CD4-positive, CD25-positive, alpha-beta regulatory T cell (primary cell): ENCODE measurements at regions not wholly inside any gene's neighbourhood (a gene's known extent, or its start where the extent isn't known, plus 50 kb on each side); places are given as distances from the start of the nearest gene placed in this dataset.
"Not testable (repeated sequence)": the region's sequence is repeated elsewhere in the genome, so short reads cannot be mapped to it uniquely, and the experiment has no call there.

Experiments used
- ATAC-seq, 2 donors: fragments of 150-1000 bp; cut with Tn5 transposase; one replicate each; pipeline ENCODE4 v1.10.0; 2021; ENCODE audit warnings: low read depth in 2 of 2, moderate number of reproducible peaks in 2 of 2, moderate library complexity in 1 of 2
- DNase-seq, 3 donors: peaks; one replicate each; pipeline versions ENCODE4 v3.0.0 to v3.0.0-alpha.2; 2012 to 2022; ENCODE audit warnings: mixed read lengths in 1 of 3
- H3K27ac ChIP-seq: one replicate; pipeline ENCODE4 v1.7.0; 2013; ENCODE audit warnings: mild to moderate bottlenecking, low read length; ENCODE audit not compliant: insufficient read depth, poor library complexity, severe bottlenecking
- H3K27me3 ChIP-seq: one replicate; pipeline ENCODE4 v1.7.0; 2013; ENCODE audit warnings: low read length; ENCODE audit not compliant: control insufficient read depth, insufficient read depth
- H3K36me3 ChIP-seq: one replicate; pipeline ENCODE4 v1.7.0; 2013; ENCODE audit warnings: mild to moderate bottlenecking, low read length, moderate library complexity; ENCODE audit not compliant: control insufficient read depth, insufficient read depth
- H3K4me1 ChIP-seq: 2 replicates; pipeline ENCODE4 v1.7.0; 2013; ENCODE audit warnings: mild to moderate bottlenecking, low read length; ENCODE audit not compliant: insufficient read depth, control insufficient read depth, poor library complexity, severe bottlenecking
- H3K4me3 ChIP-seq: one replicate; pipeline ENCODE4 v1.7.0; 2013; ENCODE audit warnings: low read depth, mild to moderate bottlenecking, low read length, moderate library complexity
- H3K9me3 ChIP-seq, 2 experiments: 1 replicate in 1 of 2; 2 replicates in 1 of 2; pipeline ENCODE4 v1.7.0; 2013; ENCODE audit warnings: low read length in 2 of 2, mild to moderate bottlenecking in 1 of 2, moderate library complexity in 1 of 2; ENCODE audit not compliant: control insufficient read depth in 2 of 2
- H3K27ac Mint-ChIP-seq, 3 donors: one replicate each; pipeline ENCODE4 v1.8.0; 2020 to 2022; ENCODE audit warnings: mild to moderate bottlenecking in 3 of 3, mixed read lengths in 3 of 3, moderate library complexity in 2 of 3
- H3K27me3 Mint-ChIP-seq: one replicate; pipeline ENCODE4 v1.8.0; 2022; ENCODE audit warnings: mild to moderate bottlenecking, mixed read lengths
- H3K36me3 Mint-ChIP-seq: one replicate; pipeline ENCODE4 v1.8.0; 2020; ENCODE audit warnings: mixed read lengths
- H3K4me1 Mint-ChIP-seq, 4 donors: one replicate each; pipeline ENCODE4 v1.8.0; 2020 to 2022; ENCODE audit warnings: mixed read lengths in 4 of 4, mild to moderate bottlenecking in 1 of 4
- H3K4me3 Mint-ChIP-seq, 4 donors: one replicate each; pipeline ENCODE4 v1.8.0; 2020 to 2022; ENCODE audit warnings: mild to moderate bottlenecking in 4 of 4, mixed read lengths in 4 of 4, moderate library complexity in 3 of 4
- H3K9me3 Mint-ChIP-seq, 7 donors: one replicate each; pipeline ENCODE4 v1.8.0; 2020 to 2022; ENCODE audit warnings: mixed read lengths in 7 of 7, mild to moderate bottlenecking in 3 of 7, moderate library complexity in 2 of 7

- H3K9me3 Mint-ChIP-seq, result no peaks in the 10 kb centered on the region
- Histone ChIP-seq H3K27me3 (no peaks in the 10 kb centered on the region), H3K4me3 (no peak overlapping the region), H3K27ac (no peak overlapping the region), H3K4me1 (no peaks in the 10 kb centered on the region), H3K36me3 (no peaks in the 10 kb centered on the region), H3K9me3 (no peaks in the 10 kb centered on the region)
- H3K4me3 Mint-ChIP-seq, result no peak overlapping the region
- peaks cover 8% of the 10 kb centered on the region for H3K27me3 Mint-ChIP-seq
- ATAC-seq, result no peak
- peaks cover 13 to 24% (median 16%) of the 10 kb centered on the region in 4 donors for H3K4me1 Mint-ChIP-seq
- no peak overlapping the region for H3K27ac Mint-ChIP-seq
- DNase-seq, result no peak
- no peaks in the 10 kb centered on the region for H3K36me3 Mint-ChIP-seq
Measured at GRCh38 chr5:87030699-87031098, 237.0 kb upstream of the RASA1 start.

- ATAC-seq, result no peak
- no peak overlapping the region for H3K27ac Mint-ChIP-seq
- H3K4me1 ChIP-seq, result no peaks in the 10 kb centered on the region
Measured at GRCh38 chr5:87034557-87034956, 233.1 kb upstream of the RASA1 start.

GRCh38 chr5:87042554-87042953 is 225.1 kb upstream of the RASA1 start:
- DNase-seq (no peak), ATAC-seq (no peak)
- Mint-ChIP-seq H3K36me3 (peaks cover 5% of the 10 kb centered on the region), H3K4me3 (no peak overlapping the region), H3K27me3 (peaks cover 13% of the 10 kb centered on the region), H3K4me1 (no peaks in the 10 kb centered on the region), H3K27ac (no peak overlapping the region), H3K9me3 (peaks cover 0 to 17% (median 6%) of the 10 kb centered on the region in 7 donors)
- Histone ChIP-seq H3K4me3 (no peak overlapping the region), H3K36me3 (no peaks in the 10 kb centered on the region), H3K4me1 (no peaks in the 10 kb centered on the region), H3K9me3 (no peaks in the 10 kb centered on the region), H3K27ac (no peak overlapping the region), H3K27me3 (peaks cover 7% of the 10 kb centered on the region)

More at GRCh38 chr5:87034557-87034956, 233.1 kb upstream of the RASA1 start:
- H3K27ac ChIP-seq, result no peak overlapping the region
- H3K27me3 ChIP-seq, result no peaks in the 10 kb centered on the region
- peaks cover 4 to 14% (median 8%) of the 10 kb centered on the region in 4 donors for H3K4me1 Mint-ChIP-seq
- H3K36me3 Mint-ChIP-seq, result peaks cover 5% of the 10 kb centered on the region
- H3K4me3 ChIP-seq, result no peak overlapping the region
- no peak overlapping the region for H3K4me3 Mint-ChIP-seq
- no peak for DNase-seq
- H3K36me3 ChIP-seq, result no peaks in the 10 kb centered on the region
- H3K9me3 ChIP-seq, result no peaks in the 10 kb centered on the region
- no peaks in the 10 kb centered on the region for H3K27me3 Mint-ChIP-seq
- H3K9me3 Mint-ChIP-seq, result peaks cover 0 to 11% (median 2%) of the 10 kb centered on the region in 7 donors

DNA sequence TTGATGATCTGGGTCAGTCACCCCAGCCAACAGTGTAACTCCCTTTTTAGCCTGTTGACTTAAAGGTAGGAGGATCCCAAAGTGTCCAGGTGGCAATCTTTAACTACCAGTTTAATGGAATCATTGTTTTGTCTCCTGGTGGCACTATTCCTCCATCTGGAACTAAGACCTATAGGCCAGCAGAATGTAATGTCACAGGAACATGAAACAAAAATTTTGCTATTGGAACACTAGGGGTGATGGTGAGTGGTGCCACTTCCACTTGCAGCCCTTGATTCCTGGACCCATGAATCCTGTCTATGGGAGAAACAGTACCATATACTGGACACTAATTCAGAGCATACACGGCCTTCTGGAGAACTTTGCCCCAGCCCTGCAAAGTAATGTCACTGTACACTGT is 219.5 kb upstream of the RASA1 start:
- DNase-seq, result peak in 1 of 3 donors; percentile 26
- ATAC-seq, result no peak
- peak overlapping the region in 1 of 3 donors; percentile 60 for H3K27ac Mint-ChIP-seq
- H3K36me3 ChIP-seq, result no peaks in the 10 kb centered on the region
- H3K4me3 Mint-ChIP-seq, result no peak overlapping the region
- peaks cover 8% of the 10 kb centered on the region for H3K36me3 Mint-ChIP-seq
- no peak overlapping the region for H3K4me3 ChIP-seq
- no peak overlapping the region for H3K27ac ChIP-seq
- peaks cover 0 to 8% of the 10 kb centered on the region in 2 experiments for H3K9me3 ChIP-seq
- peaks cover 7% of the 10 kb centered on the region for H3K27me3 ChIP-seq
- H3K27me3 Mint-ChIP-seq, result no peaks in the 10 kb centered on the region
- peaks cover 0 to 5% (median 0%) of the 10 kb centered on the region in 4 donors for H3K4me1 Mint-ChIP-seq
- H3K4me1 ChIP-seq, result no peaks in the 10 kb centered on the region
- peaks cover 0 to 17% (median 5%) of the 10 kb centered on the region in 7 donors for H3K9me3 Mint-ChIP-seq

- not testable (repeated sequence) for H3K27ac ChIP-seq, H3K4me1 ChIP-seq, H3K4me3 ChIP-seq, H3K27me3 Mint-ChIP-seq, ATAC-seq, H3K4me3 Mint-ChIP-seq, H3K36me3 Mint-ChIP-seq, H3K36me3 ChIP-seq, H3K4me1 Mint-ChIP-seq, DNase-seq, H3K27me3 ChIP-seq, H3K27ac Mint-ChIP-seq, H3K9me3 ChIP-seq
- H3K9me3 Mint-ChIP-seq, result peaks cover 0 to 15% (median 3%) of the 10 kb centered on the region in 7 donors
Measured at GRCh38 chr5:87049012-87049411, 218.7 kb upstream of the RASA1 start.

DNA sequence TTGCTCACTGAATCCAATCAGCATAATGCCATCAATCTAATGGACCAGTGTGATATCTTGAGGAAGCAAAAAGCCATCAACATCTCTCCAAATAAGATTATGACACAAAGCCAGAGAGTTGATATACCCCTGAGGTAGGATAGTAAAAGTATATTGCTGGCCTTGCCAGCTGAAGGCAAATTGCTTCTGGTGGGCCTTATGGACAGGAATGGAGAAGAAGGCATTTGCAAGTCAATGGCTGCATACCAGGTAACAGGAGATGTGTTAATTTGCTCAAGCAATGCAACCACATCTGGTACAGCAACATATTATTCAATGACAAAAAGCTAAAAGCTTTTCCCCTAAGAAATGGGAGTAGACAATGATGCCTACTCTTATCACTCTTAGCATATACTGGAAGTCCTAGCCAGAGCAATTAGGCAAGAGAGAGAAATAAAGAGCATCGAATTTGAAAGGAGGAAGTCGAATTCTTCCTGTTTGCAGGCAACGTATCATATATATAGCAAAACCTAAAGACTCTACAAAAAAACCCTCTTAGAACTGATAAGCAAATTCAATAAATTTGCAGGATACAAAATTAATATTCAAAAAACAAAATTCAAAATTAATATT is 216.1 kb upstream of the RASA1 start:
- no peak for ATAC-seq
- H3K4me3 Mint-ChIP-seq, result no peak overlapping the region
- peaks cover 8% of the 10 kb centered on the region for H3K36me3 Mint-ChIP-seq
- peaks cover 0 to 14% (median 3%) of the 10 kb centered on the region in 7 donors for H3K9me3 Mint-ChIP-seq
- Histone ChIP-seq H3K27me3 (no peaks in the 10 kb centered on the region), H3K36me3 (no peaks in the 10 kb centered on the region), H3K9me3 (peaks cover 0 to 8% of the 10 kb centered on the region in 2 experiments), H3K4me3 (no peak overlapping the region), H3K4me1 (no peaks in the 10 kb centered on the region), H3K27ac (no peak overlapping the region)
- no peak for DNase-seq
- H3K27ac Mint-ChIP-seq, result no peak overlapping the region
- H3K27me3 Mint-ChIP-seq, result no peaks in the 10 kb centered on the region
- peaks cover 0 to 5% (median 0%) of the 10 kb centered on the region in 4 donors for H3K4me1 Mint-ChIP-seq

DNA sequence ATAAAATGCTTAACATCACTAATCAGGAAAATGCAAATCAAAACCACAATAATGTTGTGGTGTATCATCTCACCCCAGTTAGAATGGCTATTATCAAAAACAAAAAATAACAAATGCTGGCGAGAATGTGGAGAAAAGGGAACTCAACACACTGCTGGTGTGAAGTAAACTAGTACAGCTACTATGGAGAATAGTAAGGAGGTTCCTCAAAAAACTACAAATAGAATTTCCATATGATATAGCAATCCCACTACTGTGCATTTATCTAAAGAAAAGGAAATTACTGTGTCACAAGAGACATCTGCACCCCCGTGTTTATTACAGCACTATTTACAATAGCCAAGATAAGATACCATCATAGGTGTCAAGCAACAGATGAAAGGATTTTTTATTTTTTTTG is 214.5 kb upstream of the RASA1 start:
- Histone ChIP-seq H3K9me3 (peaks cover 0 to 8% of the 10 kb centered on the region in 2 experiments), H3K27me3 (no peaks in the 10 kb centered on the region), H3K36me3 (no peaks in the 10 kb centered on the region), H3K4me3 (no peak overlapping the region), H3K4me1 (no peaks in the 10 kb centered on the region), H3K27ac (no peak overlapping the region)
- Mint-ChIP-seq H3K4me1 (peaks cover 0 to 5% (median 0%) of the 10 kb centered on the region in 4 donors), H3K9me3 (peaks cover 0 to 14% (median 2%) of the 10 kb centered on the region in 7 donors), H3K27me3 (no peaks in the 10 kb centered on the region), H3K36me3 (peaks cover 8% of the 10 kb centered on the region), H3K27ac (no peak overlapping the region), H3K4me3 (no peak overlapping the region)
- ATAC-seq (no peak), DNase-seq (no peak)

DNA sequence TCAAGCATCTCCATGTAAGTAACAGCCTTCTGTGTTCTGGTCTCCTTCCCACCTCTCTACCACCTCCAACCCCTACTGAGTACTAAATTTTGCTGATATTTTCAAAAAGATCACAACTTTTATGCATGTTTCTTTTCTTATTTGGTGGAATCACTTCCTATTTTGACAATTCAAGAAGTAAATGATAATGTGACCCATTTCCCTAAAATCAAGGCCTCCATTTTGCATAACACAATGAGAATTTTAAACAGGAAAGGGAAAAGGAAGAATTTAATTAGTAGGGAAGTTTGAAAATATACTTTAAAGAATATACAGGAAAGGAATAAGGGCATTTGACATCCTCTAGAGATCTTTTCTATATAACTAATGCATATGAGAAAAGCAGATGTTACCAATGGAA is 212.9 kb upstream of the RASA1 start:
- Histone ChIP-seq H3K4me3 (no peak overlapping the region), H3K27me3 (no peaks in the 10 kb centered on the region), H3K36me3 (no peaks in the 10 kb centered on the region), H3K4me1 (no peaks in the 10 kb centered on the region), H3K27ac (no peak overlapping the region), H3K9me3 (no peaks in the 10 kb centered on the region)
- ATAC-seq, result no peak
- Mint-ChIP-seq H3K4me3 (no peak overlapping the region), H3K36me3 (peaks cover 8% of the 10 kb centered on the region), H3K27me3 (no peaks in the 10 kb centered on the region), H3K27ac (no peak overlapping the region), H3K4me1 (peaks cover 0 to 5% (median 0%) of the 10 kb centered on the region in 4 donors), H3K9me3 (peaks cover 0 to 12% (median 4%) of the 10 kb centered on the region in 7 donors)
- no peak for DNase-seq
